ENCODE measurements at regions not wholly inside any gene's neighbourhood (a gene's known extent, or its start where the extent isn't known, plus 50 kb on each side); places are given as distances from the start of the nearest gene placed in this dataset.

DNA sequence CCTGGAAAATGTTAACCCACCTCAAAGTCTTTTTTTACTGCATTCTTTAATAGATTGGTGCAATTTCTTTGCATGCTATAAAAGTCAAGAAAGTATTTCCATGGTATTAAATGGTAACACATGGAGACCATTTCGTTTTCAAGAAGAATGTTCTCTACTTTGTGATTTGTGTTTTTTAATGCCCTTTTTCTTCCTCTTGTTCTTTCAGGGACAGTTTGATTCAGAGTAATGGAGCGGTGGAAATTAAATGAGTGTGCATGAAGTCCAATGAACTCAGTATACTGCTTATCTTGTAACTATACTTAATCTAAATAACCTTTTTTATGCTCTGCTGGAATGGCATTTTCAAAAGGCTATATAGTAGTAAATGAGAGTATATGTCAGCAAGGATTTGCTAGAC, 507.0 kb upstream of the CDH6 start:
- Mint-ChIP-seq H3K4me3 (no peak overlapping the region), H3K27ac (no peak overlapping the region), H3K4me1 (no peaks in the 10 kb centered on the region), H3K9me3 (peaks cover 24 to 28% of the 10 kb centered on the region in 2 donors), H3K36me3 (peaks cover 7% of the 10 kb centered on the region), H3K27me3 (ENCODE audit: low read depth in 2 of 2) (no peaks in the 10 kb centered on the region)
- Histone ChIP-seq H3K9me3 (ENCODE audit: control insufficient read depth, insufficient read depth, low read length) (peaks cover 3% of the 10 kb centered on the region), H3K27me3 (ENCODE audit: control insufficient read depth, insufficient read depth, low read length) (no peaks in the 10 kb centered on the region), H3K27ac (ENCODE audit: low read length) (no peak overlapping the region), H3K4me1 (ENCODE audit: control insufficient read depth, insufficient read depth, low read length) (no peaks in the 10 kb centered on the region), H3K4me3 (ENCODE audit: low read length) (no peak overlapping the region), H3K36me3 (ENCODE audit: control insufficient read depth, insufficient read depth, low read length) (no peaks in the 10 kb centered on the region)
- TF ChIP-seq, protein P1, sequence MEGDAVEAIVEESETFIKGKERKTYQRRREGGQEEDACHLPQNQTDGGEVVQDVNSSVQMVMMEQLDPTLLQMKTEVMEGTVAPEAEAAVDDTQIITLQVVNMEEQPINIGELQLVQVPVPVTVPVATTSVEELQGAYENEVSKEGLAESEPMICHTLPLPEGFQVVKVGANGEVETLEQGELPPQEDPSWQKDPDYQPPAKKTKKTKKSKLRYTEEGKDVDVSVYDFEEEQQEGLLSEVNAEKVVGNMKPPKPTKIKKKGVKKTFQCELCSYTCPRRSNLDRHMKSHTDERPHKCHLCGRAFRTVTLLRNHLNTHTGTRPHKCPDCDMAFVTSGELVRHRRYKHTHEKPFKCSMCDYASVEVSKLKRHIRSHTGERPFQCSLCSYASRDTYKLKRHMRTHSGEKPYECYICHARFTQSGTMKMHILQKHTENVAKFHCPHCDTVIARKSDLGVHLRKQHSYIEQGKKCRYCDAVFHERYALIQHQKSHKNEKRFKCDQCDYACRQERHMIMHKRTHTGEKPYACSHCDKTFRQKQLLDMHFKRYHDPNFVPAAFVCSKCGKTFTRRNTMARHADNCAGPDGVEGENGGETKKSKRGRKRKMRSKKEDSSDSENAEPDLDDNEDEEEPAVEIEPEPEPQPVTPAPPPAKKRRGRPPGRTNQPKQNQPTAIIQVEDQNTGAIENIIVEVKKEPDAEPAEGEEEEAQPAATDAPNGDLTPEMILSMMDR (IDR thresholded peaks at IDR 0.05), result no peak
- DNase-seq, result no peak
- 27% methylated on average over 1 of the region's 2 CpGs for WGBS (ENCODE audit: insufficient coverage)
- ATAC-seq, result no peak
- intact Hi-C loops (cut with micrococcal nuclease), result no loop called here

DNA sequence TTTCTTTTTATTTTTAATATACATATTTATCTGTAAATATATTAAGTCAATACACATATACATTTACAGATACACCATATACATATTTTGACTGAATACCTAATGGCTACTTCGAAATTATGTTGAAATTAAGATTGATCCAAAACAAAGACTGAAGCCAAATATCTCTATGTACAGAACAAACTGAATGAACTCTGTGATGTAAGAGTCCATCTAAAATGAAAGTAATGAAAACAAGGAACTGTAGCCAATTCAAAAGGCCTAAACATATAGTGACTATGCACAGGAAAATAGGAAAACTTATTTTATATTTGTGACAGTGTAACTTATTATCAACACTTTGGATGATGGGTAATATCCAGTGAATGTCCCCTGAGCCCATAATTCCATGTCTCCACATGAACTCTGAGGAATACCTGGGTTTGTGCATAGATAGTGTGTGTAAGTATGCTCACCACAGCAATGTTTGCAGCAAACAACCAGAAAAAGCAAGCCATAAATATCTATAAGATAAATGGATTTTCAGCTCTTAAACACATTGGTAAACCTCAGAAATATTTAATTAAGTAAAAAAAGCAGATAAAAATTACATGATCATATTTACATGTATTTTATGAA, 517.2 kb upstream of the CDH6 start:
- no peaks in the 10 kb centered on the region for H3K36me3 Mint-ChIP-seq
- no peak overlapping the region for H3K27ac Mint-ChIP-seq
- no peaks in the 10 kb centered on the region for H3K4me1 Mint-ChIP-seq
- no CpG with 5 or more reads among the region's 1 CpG for whole genome bisulfite sequencing (ENCODE audit: insufficient coverage)
- no peaks in the 10 kb centered on the region for H3K27me3 Mint-ChIP-seq (ENCODE audit: low read depth in 2 of 2)
- H3K9me3 Mint-ChIP-seq, result peaks cover 13 to 26% of the 10 kb centered on the region in 2 donors
- Histone ChIP-seq H3K4me3 (ENCODE audit: low read length) (no peak overlapping the region), H3K4me1 (ENCODE audit: control insufficient read depth, insufficient read depth, low read length) (no peaks in the 10 kb centered on the region), H3K27ac (ENCODE audit: low read length) (no peak overlapping the region), H3K36me3 (ENCODE audit: control insufficient read depth, insufficient read depth, low read length) (no peaks in the 10 kb centered on the region), H3K27me3 (ENCODE audit: control insufficient read depth, insufficient read depth, low read length) (no peaks in the 10 kb centered on the region), H3K9me3 (ENCODE audit: control insufficient read depth, insufficient read depth, low read length) (peaks cover 3% of the 10 kb centered on the region)
- intact Hi-C loops (cut with micrococcal nuclease), result no loop called here
- DNase-seq (no peak), ATAC-seq (no peak)
- H3K4me3 Mint-ChIP-seq, result no peak overlapping the region
- TF ChIP-seq, protein P1 (IDR thresholded peaks at IDR 0.05), result no peak

DNA sequence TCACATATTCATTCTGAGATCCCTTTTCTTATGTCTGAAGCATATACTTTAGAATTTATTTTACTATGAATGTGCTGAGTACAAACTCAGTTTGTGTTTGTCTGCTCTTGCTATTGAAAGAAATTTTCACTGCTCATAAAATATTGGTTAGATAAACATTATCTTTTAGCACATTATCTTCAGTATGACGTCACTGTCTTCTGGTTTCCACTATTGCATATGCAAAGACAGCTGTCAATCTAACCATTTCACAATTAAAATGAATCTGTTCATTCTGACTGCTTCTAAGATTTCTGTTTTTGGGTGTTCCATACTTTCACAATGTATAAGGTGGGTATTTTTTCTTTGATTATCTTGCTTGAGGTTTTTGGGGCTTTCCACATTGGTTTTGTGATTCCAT, 526.2 kb upstream of the CDH6 start:
- no peak overlapping the region for H3K4me3 Mint-ChIP-seq
- H3K4me3 ChIP-seq (ENCODE audit: low read length), result no peak overlapping the region
- no peaks in the 10 kb centered on the region for H3K27me3 Mint-ChIP-seq (ENCODE audit: low read depth in 2 of 2)
- DNase-seq (no peak), ATAC-seq (no peak)
- peaks cover 20 to 32% of the 10 kb centered on the region in 2 donors for H3K9me3 Mint-ChIP-seq
- H3K27ac ChIP-seq (ENCODE audit: low read length), result no peak overlapping the region
- no peaks in the 10 kb centered on the region for H3K4me1 Mint-ChIP-seq
- no peaks in the 10 kb centered on the region for H3K36me3 ChIP-seq (ENCODE audit: control insufficient read depth, insufficient read depth, low read length)
- intact Hi-C loops (cut with micrococcal nuclease), result no loop called here
- WGBS (ENCODE audit: insufficient coverage), result 86% methylated on average over 1 of the region's 1 CpG
- H3K27me3 ChIP-seq (ENCODE audit: control insufficient read depth, insufficient read depth, low read length), result no peaks in the 10 kb centered on the region
- H3K36me3 Mint-ChIP-seq, result peaks cover 11% of the 10 kb centered on the region
- H3K9me3 ChIP-seq (ENCODE audit: control insufficient read depth, insufficient read depth, low read length), result peaks cover 3% of the 10 kb centered on the region
- no peaks in the 10 kb centered on the region for H3K4me1 ChIP-seq (ENCODE audit: control insufficient read depth, insufficient read depth, low read length)
- H3K27ac Mint-ChIP-seq, result no peak overlapping the region
- TF ChIP-seq, protein P1 (IDR thresholded peaks at IDR 0.05), result no peak

DNA sequence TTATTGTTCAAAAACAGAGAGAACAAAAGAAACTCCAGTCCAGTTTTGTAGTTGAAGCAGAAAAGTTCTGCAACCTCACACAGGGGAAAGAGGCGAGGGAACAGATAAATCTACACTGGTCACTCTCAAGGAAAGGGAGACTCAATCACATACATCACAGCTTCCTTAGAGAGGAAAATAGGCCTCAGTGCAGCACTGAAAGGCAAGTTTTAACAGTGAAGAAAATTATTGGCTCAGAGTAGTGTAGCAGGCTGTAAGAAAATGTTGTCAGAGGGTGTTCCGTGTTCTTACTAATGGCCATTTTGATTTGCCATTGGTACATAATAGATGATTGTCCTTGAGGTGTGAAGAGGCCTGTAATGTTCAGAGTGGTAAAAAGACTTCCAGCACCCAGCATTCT, 530.0 kb upstream of the CDH6 start:
- no peaks in the 10 kb centered on the region for H3K4me1 Mint-ChIP-seq
- no peaks in the 10 kb centered on the region for H3K4me1 ChIP-seq (ENCODE audit: control insufficient read depth, insufficient read depth, low read length)
- intact Hi-C loops (cut with micrococcal nuclease), result no loop called here
- no peak overlapping the region for H3K4me3 Mint-ChIP-seq
- TF ChIP-seq, protein P1 (IDR thresholded peaks at IDR 0.05), result no peak
- no peaks in the 10 kb centered on the region for H3K36me3 ChIP-seq (ENCODE audit: control insufficient read depth, insufficient read depth, low read length)
- DNase-seq, result no peak
- H3K27ac Mint-ChIP-seq, result no peak overlapping the region
- H3K36me3 Mint-ChIP-seq, result peaks cover 11% of the 10 kb centered on the region
- H3K27me3 Mint-ChIP-seq (ENCODE audit: low read depth in 2 of 2), result no peaks in the 10 kb centered on the region
- H3K9me3 ChIP-seq (ENCODE audit: control insufficient read depth, insufficient read depth, low read length), result peaks cover 4% of the 10 kb centered on the region
- peaks cover 19 to 28% of the 10 kb centered on the region in 2 donors for H3K9me3 Mint-ChIP-seq
- no peak overlapping the region for H3K27ac ChIP-seq (ENCODE audit: low read length)
- WGBS (ENCODE audit: insufficient coverage), result 83% methylated on average over 1 of the region's 2 CpGs
- no peaks in the 10 kb centered on the region for H3K27me3 ChIP-seq (ENCODE audit: control insufficient read depth, insufficient read depth, low read length)
- no peak overlapping the region for H3K4me3 ChIP-seq (ENCODE audit: low read length)
- ATAC-seq, result no peak
